ENCODE measurements at regions not wholly inside any gene's neighbourhood (a gene's known extent, or its start where the extent isn't known, plus 50 kb on each side); places are given as distances from the start of the nearest gene placed in this dataset.

DNA sequence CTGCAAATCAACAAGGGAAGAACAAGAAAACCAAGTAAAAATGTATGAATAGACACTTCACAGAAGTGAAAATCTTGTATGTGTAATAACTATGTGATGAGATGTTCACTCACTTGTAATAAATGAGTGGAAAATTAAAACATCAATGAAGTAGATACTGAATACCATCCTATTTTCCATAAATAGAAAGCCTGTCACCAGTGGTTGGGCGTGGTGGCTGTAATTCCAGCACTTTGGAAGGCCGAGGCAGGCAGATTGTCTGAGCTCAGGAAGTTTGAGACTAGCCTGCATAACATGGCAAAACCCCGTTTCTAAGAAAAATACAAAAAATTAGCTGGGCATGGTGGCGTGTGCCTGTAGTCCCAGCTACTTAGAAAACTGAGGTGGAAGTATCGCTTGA, 53.5 kb upstream of the SOD3 start:
- Histone ChIP-seq H3K36me3 (replicated peaks in 1 of 2; ENCODE audit: control insufficient read depth in 1 of 2, insufficient read depth in 2 of 2, low read length in 1 of 2) (no peaks in the 10 kb centered on the region), H3K4me1 (ENCODE audit: control insufficient read depth in 1 of 2, insufficient read depth in 2 of 2, low read depth in 1 of 2, low read length in 1 of 2) (no peaks in the 10 kb centered on the region), H2AFZ (ENCODE audit: low read depth) (peak overlapping the region; percentile 54; the same call in 1 of the 2 replicates), H3K9ac (no peak overlapping the region), H3K9me2 (no peaks in the 10 kb centered on the region), H3K27me3 (ENCODE audit: insufficient read depth) (no peaks in the 10 kb centered on the region), H4K20me1 (ENCODE audit: insufficient read depth) (no peaks in the 10 kb centered on the region), H3K4me2 (no peak overlapping the region), H3K9me3 (no peaks in the 10 kb centered on the region), H3K27ac (ENCODE audit: low read depth in 2 of 2, low read length in 1 of 2) (peak overlapping the region in 1 of 2 experiments; percentile 42; a peak in 1 of 4 replicates), H3F3A (replicated peaks; ENCODE audit: insufficient read depth) (no peaks in the 10 kb centered on the region), H3K4me3 (ENCODE audit: low read depth in 2 of 2, low read length in 1 of 2) (no peak overlapping the region), H3K79me2 (ENCODE audit: insufficient read depth) (no peaks in the 10 kb centered on the region)
- CTCF ChIA-PET, result no interaction called here
- TF ChIP-seq YY1 (IDR thresholded peaks at IDR 0.05; ENCODE audit: low read depth) (no peak), FOXM1 (IDR thresholded peaks at IDR 0.05; ENCODE audit: low read depth) (no peak), ELF1 (IDR thresholded peaks at IDR 0.05) (no peak), EP300 (IDR thresholded peaks at IDR 0.05; ENCODE audit: borderline replicate concordance in 1 of 2, low read depth in 1 of 2, low read length in 1 of 2) (no peak), SMC3 (IDR thresholded peaks at IDR 0.05; ENCODE audit: low read depth, low read length) (no peak), GATA2 (CRISPR knock-in tag; IDR thresholded peaks at IDR 0.05) (no peak), FOSL2 (IDR thresholded peaks at IDR 0.05; ENCODE audit: borderline replicate concordance, low read depth) (no peak), MEF2A (IDR thresholded peaks at IDR 0.05; ENCODE audit: borderline replicate concordance, low read depth) (no peak), GABPA (IDR thresholded peaks at IDR 0.05; ENCODE audit: low read depth) (no peak), SIN3A (IDR thresholded peaks at IDR 0.05; ENCODE audit: borderline replicate concordance, low read depth, low read length) (no peak)
- TF ChIP-seq, protein P1, sequence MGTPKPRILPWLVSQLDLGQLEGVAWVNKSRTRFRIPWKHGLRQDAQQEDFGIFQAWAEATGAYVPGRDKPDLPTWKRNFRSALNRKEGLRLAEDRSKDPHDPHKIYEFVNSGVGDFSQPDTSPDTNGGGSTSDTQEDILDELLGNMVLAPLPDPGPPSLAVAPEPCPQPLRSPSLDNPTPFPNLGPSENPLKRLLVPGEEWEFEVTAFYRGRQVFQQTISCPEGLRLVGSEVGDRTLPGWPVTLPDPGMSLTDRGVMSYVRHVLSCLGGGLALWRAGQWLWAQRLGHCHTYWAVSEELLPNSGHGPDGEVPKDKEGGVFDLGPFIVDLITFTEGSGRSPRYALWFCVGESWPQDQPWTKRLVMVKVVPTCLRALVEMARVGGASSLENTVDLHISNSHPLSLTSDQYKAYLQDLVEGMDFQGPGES (IDR thresholded peaks at IDR 0.05; ENCODE audit: low read depth, low read length), result no peak
- TF ChIP-seq, protein P2, sequence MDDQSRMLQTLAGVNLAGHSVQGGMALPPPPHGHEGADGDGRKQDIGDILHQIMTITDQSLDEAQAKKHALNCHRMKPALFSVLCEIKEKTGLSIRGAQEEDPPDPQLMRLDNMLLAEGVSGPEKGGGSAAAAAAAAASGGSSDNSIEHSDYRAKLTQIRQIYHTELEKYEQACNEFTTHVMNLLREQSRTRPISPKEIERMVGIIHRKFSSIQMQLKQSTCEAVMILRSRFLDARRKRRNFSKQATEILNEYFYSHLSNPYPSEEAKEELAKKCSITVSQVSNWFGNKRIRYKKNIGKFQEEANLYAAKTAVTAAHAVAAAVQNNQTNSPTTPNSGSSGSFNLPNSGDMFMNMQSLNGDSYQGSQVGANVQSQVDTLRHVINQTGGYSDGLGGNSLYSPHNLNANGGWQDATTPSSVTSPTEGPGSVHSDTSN (IDR thresholded peaks at IDR 0.05), result no peak
- TF ChIP-seq, protein P3, sequence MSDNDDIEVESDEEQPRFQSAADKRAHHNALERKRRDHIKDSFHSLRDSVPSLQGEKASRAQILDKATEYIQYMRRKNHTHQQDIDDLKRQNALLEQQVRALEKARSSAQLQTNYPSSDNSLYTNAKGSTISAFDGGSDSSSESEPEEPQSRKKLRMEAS (IDR thresholded peaks at IDR 0.05; ENCODE audit: low read depth), result no peak
- TF ChIP-seq, protein P4, sequence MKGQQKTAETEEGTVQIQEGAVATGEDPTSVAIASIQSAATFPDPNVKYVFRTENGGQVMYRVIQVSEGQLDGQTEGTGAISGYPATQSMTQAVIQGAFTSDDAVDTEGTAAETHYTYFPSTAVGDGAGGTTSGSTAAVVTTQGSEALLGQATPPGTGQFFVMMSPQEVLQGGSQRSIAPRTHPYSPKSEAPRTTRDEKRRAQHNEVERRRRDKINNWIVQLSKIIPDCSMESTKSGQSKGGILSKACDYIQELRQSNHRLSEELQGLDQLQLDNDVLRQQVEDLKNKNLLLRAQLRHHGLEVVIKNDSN (IDR thresholded peaks at IDR 0.05; ENCODE audit: borderline replicate concordance, low read depth), result no peak
- POLR2A ChIA-PET, result no interaction called here
- no peak for DNase-seq
- 54% methylated on average over 5 of the region's 5 CpGs for WGBS (ENCODE audit: low lambda C conversion rate)

DNA sequence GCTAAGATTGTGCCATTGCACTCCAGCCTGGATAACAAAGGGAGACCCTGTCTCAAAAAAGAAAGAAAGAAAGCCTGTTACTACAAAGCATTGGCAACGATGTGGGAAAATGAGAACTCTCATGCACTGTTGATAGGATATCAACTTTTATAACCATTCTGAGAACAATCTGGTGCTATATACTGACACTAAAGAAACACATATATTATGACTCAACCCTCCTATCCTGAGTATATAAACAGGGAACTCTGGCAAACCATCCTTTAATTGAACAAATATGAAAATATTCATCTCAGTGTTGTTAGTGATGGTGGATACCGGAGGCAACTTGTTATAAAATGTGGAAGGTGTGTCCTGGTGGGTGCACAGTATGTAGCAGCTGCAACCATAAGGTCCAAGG, 53.0 kb upstream of the SOD3 start:
- CTCF ChIA-PET, result no interaction called here
- TF ChIP-seq FOXM1 (IDR thresholded peaks at IDR 0.05; ENCODE audit: low read depth) (no peak), EZH2phosphoT487 (IDR thresholded peaks at IDR 0.05; ENCODE audit: borderline replicate concordance, low read depth) (no peak), NFIC (IDR thresholded peaks at IDR 0.05; ENCODE audit: borderline replicate concordance) (no peak), CHD2 (IDR thresholded peaks at IDR 0.05; ENCODE audit: low read length, partially characterized antibody) (no peak), TAF1 (IDR thresholded peaks at IDR 0.05; ENCODE audit: borderline replicate concordance, low read depth, low read length) (no peak), JUND (IDR thresholded peaks at IDR 0.05) (no peak), RAD21 (IDR thresholded peaks at IDR 0.05; ENCODE audit: low read length) (no peak)
- TF ChIP-seq, protein P5, sequence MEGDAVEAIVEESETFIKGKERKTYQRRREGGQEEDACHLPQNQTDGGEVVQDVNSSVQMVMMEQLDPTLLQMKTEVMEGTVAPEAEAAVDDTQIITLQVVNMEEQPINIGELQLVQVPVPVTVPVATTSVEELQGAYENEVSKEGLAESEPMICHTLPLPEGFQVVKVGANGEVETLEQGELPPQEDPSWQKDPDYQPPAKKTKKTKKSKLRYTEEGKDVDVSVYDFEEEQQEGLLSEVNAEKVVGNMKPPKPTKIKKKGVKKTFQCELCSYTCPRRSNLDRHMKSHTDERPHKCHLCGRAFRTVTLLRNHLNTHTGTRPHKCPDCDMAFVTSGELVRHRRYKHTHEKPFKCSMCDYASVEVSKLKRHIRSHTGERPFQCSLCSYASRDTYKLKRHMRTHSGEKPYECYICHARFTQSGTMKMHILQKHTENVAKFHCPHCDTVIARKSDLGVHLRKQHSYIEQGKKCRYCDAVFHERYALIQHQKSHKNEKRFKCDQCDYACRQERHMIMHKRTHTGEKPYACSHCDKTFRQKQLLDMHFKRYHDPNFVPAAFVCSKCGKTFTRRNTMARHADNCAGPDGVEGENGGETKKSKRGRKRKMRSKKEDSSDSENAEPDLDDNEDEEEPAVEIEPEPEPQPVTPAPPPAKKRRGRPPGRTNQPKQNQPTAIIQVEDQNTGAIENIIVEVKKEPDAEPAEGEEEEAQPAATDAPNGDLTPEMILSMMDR (IDR thresholded peaks at IDR 0.05), result no peak
- TF ChIP-seq, protein P3 (IDR thresholded peaks at IDR 0.05; ENCODE audit: low read depth), result no peak
- TF ChIP-seq, protein P2 (IDR thresholded peaks at IDR 0.05), result no peak
- TF ChIP-seq, protein P1 (IDR thresholded peaks at IDR 0.05; ENCODE audit: low read depth, low read length), result no peak

More for the DNA sequence above, 53.0 kb upstream of the SOD3 start:
- Histone ChIP-seq H3K9me2 (no peaks in the 10 kb centered on the region), H3K36me3 (replicated peaks in 1 of 2; ENCODE audit: control insufficient read depth in 1 of 2, insufficient read depth in 2 of 2, low read length in 1 of 2) (no peaks in the 10 kb centered on the region), H3F3A (replicated peaks; ENCODE audit: insufficient read depth) (peaks cover 2% of the 10 kb centered on the region), H3K79me2 (ENCODE audit: insufficient read depth) (no peaks in the 10 kb centered on the region), H2AFZ (ENCODE audit: low read depth) (peak overlapping the region; percentile 54; the same call in 1 of the 2 replicates), H3K4me1 (ENCODE audit: control insufficient read depth in 1 of 2, insufficient read depth in 2 of 2, low read depth in 1 of 2, low read length in 1 of 2) (no peaks in the 10 kb centered on the region), H3K9me3 (no peaks in the 10 kb centered on the region), H3K4me2 (no peak overlapping the region), H4K20me1 (ENCODE audit: insufficient read depth) (no peaks in the 10 kb centered on the region), H3K9ac (no peak overlapping the region), H3K27ac (ENCODE audit: low read depth in 2 of 2, low read length in 1 of 2) (peak overlapping the region in 1 of 2 experiments; percentile 42; a peak in 1 of 4 replicates), H3K27me3 (ENCODE audit: insufficient read depth) (no peaks in the 10 kb centered on the region), H3K4me3 (ENCODE audit: low read depth in 2 of 2, low read length in 1 of 2) (no peak overlapping the region)
- POLR2A ChIA-PET, result no interaction called here
- 44% methylated on average over 2 of the region's 2 CpGs for WGBS (ENCODE audit: low lambda C conversion rate)
- DNase-seq, result no peak

Data from SK-N-SH (cell line).